Mesenteric fat pad (tissue), 1 donor: ENCODE measurements at regions not wholly inside any gene's neighbourhood (a gene's known extent, or its start where the extent isn't known, plus 50 kb on each side); places are given as distances from the start of the nearest gene placed in this dataset.

Experiments
- DNase-seq: peaks from one replicate; pipeline ENCODE4 v3.0.0-alpha.2; 2020; ENCODE audit warnings: low spot score
- donor health status: DM: yes; HTN: yes; CAD: no.

DNA sequence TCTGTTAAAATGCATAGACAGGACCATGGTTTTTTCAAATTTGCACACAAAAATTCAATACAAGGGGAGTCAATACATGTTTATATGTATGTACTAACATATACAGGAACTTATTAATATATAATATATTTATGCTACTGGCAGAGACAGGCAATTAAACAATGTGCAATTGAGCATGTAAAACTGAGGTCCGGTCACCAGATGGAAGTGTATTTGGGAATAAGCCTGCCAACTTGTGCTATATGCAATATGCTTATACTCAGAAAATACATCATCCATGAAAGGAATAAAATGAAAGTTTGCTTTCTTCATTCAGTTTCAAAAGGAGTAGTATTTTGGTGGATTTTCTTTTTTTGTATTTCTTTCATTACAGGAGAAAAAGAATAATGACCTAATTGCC is 640.2 kb upstream of the CXADR start:
- DNase-seq: no peak

DNA sequence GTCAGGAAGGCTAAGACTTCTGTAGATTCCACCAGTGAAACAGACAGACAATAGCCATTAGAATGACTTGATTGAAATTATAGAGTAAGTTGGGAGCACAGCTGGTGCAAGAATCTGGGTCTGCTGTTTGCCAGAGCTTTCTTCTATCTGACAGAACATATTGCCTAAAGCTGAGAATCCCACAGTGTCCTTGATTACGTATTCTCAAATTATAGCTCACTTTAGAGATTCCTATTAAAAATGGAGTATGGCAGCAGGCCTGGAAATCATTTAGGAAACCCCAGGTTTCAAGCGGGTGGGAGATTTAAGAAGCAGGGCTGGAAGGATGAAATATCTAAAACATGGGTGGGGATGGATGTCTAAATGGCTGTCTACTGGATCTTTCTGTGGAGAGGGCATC is 639.7 kb upstream of the CXADR start:
- DNase-seq: no peak

DNA sequence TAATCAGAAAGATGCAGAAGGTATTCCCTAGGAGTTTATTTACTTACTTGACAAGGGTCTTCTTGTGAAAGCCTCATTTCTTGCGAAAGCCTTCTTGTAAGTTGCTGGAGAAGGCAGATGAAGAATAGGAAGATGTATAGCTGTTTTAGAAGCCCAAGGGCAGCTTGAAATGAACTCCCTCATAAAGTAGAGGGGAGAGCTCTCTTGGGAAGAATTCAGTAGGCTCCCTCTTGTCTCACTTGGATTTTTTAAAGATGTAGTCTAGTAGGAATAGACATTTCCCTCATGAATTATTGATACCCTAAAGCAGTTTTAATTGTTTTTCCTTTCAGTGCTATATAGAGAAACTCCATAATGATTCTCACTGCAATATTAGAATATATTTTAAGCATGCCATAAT is 639.2 kb upstream of the CXADR start:
- no peak for DNase-seq

DNA sequence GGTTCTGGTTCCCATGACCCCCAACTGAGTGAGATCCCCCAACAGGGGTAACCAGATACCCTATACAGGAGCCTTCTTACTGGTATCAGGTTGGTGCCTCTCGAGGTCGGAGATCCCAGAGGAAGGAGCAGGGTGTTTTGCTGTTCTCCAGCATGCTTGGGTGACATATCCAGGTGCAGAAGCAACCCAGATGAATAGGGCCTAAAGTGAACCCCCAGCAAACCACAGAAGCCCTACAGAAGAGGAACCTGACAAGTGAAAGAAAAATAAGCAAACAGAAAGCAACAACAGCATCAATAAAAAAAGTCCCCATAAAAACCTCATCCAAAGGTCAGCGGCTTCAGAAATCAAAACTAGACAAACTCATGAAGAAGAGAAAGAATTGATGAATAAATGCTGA is 633.4 kb upstream of the CXADR start:
- no peak for DNase-seq

DNA sequence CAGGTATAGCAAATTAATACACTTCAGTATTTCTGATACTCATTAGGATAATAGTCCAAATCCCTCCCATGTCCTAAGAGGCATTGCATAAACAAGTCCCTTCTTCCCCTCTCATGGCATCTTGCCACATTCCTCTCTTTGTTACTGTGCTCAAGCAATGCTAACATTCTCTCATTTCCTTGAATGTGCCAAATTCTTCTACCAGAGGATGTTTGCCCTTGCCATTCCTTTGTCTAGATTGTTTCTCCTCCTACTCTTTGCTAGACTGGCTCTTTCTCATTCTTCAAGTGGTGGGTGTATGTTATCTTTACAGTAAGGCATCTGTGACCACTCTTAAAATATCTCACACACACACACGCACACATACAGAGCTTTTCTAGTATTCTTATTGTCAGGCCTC is 621.0 kb upstream of the CXADR start:
- DNase-seq: no peak

DNA sequence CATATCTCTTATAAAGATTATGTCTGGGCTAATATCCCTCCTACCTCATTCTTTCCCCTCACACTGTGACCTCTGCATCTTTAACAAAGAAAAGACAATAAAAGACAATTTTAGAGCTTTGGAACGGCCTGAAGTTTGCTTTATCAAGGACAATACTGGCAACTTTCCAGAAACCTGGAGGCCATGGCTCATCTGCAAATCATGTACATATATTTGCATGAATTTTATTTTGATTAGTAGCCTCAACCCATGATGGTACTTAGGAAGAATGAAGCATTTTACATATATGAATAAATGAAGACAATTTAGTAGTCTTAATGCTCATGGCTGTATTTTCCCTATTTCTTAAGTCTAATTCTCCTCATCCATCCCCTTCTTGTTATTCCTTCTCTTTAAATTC is 612.2 kb upstream of the CXADR start:
- DNase-seq: no peak

DNA sequence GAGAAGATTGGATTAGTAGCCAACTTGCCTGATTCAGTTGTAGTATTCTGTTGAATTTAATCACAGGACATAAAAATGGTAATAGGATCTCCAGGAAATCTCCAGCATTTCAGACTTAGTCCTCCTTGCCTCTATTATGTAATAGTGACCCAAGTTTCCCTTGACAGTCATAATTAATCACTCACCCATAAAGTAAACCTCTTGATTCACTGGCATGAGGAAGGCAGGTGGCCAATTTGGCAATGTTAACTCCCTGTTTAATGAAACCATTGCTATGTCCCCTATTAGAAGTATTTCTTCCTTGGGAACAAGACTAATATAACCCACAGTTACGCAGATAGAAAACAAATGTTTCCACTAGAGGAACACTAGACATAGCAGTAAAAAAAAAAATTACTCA is 604.8 kb upstream of the CXADR start:
- no peak for DNase-seq

DNA sequence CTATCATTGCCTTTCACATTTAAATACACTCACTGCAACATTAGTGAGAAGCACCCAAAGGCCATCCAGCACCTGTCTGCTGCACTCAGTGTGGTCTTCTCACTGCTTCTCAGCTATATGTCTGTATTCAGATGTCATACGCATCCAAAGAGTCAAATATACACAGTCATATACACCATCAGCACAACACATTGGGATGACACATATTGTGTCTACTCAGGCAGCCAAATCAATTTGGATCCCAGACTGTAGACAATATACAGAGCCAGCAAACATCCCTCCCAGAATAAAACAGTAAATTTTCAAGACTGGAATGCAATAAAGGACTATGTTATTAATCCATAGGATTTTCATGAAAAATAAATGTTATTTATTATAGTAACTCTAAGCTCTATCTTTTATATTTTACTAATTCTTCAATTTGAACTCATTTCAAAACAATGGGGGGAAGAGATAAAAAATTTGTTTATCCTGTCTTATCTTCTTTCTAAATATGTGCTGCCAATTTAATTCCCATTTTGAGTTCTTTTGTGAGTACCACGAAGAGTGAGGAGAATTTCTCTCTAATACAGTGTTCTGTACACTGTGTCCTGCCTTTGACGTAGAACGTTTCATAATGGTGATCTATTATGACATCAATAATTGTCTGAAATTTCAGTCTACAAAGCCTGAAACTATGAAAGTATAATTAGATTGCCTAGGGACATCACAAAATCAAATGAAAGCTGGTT is 602.2 kb upstream of the CXADR start:
- no peak for DNase-seq

DNA sequence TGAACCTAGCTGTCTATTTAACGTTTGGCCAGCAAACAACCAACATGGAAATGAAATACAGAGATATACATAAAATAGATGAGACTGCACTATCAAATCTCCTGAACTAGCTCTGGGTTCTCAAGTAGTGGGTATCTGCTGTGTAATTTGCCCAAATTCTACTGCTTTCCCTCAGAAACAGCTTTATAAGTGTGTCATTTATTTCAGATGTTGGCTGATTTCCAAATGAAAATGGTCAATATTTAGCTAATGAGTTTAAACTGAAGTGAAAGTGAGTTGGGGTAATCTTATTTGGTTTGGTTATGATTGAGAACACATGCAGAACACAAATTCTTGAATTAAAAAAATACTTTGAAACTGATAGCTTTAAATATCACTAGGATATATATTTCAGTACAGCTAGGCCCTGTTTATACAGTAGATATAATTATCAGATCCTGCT is 601.7 kb upstream of the CXADR start:
- DNase-seq: no peak

DNA sequence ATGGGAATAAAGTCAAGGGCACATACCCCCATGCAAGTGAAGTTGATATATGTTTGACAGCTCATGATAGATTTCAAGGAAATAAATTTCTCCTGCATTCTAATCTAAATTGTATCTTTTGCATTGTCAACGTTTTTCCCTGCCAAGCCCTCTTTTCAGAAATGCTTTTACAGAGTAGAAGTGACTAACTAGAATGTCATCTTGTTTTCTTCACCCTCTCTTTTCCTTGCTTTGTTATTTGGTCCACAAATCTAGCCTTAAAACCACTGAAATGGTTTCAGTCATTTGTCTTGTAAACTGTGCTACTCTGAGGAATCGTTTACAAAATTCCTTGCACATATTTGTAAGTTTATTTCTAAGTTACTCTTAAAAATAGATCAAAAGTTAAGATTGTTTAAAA is 600.8 kb upstream of the CXADR start:
- no peak for DNase-seq

DNA sequence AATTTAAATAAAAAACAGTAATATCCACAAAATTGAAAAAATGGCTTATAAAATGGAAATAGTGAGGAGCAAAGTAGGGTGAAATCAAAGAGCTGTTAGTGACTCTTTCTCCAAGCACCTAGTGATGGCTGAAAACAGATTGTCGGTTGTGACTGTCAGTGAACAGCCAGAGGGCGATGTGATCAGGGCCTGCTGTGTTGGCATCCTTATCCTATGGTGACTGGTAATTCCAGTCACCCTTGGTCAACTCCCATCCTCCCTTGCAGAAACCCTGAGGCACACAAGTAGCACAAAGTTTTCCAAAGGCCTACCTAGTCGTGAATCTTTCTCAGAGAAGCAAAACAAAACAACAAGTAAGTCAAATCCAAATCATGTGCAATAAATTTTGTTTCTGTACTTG is 599.8 kb upstream of the CXADR start:
- no peak for DNase-seq

DNA sequence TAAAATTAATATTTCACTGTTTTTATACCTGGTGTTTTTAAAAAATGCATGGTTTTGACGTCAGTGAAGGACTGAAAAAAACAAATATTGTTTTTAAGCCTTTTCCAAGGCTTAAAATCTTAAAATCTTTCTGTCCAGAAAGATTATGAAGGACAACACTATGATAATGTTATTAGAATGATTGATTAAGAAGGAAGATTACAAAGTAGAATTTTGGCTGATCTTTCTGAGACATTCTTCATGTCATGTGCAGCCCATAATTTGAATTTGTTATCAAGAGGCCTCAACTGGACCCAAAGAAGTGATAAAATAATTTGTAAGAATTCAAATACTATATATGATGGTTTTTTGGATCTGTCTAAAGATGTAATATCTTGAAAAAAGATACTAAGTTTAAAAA is 584.4 kb upstream of the CXADR start:
- no peak for DNase-seq

DNA sequence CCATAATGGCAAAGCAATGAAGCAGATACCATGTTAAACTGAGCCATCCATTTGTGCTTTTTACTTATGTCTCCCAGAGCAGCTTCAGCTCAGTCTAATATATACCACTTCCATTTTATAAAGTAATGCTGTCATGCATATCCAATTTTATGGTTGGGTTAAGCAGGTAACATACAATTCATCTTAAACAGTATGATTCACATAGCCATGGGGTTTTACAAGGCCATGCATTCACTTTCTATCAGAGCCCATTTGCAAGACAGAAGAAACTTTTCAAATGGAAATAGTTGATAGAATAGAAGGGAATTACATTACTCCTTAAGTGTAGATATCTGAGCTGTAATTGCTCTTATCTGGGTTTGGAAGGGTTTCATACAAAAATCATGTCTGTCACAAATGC is 580.5 kb upstream of the CXADR start:
- no peak for DNase-seq

DNA sequence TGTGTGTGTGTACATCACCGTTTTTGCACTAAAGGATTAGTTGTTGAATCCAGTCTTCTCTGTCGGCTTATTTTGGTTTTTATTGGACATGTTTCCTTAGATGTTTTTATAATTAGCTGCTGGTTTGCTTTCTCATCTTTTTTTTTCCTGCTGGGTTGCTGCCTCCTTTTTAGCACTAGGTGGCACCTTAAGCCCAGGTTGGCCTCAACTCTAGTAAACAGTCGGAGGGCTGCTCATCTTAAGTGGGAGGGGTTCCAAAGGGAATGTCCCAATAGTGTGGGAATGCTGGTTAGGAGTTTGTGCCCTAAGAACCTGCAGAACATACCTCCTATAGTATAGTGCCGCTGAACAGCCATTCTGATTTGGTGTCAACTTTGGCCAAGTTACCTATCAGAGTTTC is 570.1 kb upstream of the CXADR start:
- DNase-seq: no peak

DNA sequence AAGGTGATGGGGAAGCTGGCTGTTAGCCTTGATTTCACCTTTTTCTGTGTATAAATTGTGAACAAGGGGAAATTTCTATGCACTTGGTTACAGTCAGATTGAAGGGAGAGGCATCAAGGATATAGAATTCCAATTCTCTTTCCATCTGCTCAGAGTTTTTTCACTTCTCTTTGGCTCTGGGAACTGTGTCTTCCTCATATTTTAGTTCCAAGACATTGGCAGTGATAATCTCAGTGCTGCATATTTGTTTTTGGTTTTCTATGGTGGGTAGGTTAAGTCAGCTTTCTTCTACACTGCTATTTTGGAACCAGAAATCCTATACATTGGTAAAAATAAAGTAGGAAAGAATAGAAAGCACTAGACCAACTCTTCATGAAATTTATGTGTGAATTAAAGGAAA is 569.6 kb upstream of the CXADR start:
- DNase-seq: no peak

DNA sequence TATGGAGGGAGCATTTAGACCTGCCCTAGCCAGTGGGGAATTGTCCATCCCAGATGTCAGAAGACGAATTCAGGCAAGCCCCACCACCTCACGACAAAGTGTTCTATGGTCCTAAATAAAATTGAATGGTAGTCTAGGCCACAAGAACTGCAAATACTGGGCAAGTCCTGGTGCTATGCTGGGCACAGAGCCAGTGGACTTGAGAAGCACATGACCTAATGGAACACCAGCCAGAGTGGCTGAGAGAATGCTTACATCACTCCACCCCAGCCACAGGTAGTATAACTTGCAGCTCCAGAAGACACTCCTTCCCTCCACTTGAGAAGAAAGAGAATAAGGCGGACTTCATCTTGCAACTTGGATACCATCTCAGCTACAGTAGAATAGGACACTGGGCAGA is 567.3 kb upstream of the CXADR start:
- no peak for DNase-seq

DNA sequence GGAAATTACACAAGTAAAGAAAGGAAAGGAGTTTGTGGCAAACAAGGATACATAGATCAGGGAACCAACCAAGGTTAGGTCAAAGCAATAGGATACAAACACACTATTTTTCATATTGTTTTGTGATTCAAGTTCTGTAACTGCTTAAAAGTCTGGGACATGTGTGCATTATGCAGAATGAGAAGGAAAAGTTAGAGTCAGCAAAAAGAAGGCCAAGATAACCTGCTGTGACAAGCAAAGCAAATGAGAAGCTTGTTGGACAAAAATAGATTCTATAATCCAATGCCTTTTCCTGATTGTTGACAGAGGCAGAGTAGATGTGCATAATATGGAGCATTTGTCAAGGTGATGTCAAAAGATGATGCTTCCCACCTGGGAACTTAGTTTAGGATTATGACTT is 556.0 kb upstream of the CXADR start:
- no peak for DNase-seq

DNA sequence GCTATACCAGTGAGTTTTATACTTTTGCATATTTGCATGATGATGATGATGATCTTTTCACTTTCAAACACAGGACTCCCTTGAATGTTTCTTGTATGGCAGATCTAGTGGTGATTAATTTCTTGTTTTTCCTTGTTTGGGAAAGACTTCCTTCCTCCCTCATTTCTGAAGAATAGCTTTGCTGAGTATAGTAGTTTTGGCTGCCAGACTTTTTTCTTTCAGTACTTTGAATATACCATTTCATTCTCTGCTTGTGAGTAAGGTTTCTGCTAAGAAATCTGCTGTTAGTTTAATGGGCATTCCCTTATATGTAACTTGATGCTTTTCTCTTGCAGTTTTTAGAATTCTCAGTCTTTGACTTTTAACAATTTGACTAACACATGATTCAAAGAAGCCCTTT is 547.4 kb upstream of the CXADR start:
- no peak for DNase-seq

DNA sequence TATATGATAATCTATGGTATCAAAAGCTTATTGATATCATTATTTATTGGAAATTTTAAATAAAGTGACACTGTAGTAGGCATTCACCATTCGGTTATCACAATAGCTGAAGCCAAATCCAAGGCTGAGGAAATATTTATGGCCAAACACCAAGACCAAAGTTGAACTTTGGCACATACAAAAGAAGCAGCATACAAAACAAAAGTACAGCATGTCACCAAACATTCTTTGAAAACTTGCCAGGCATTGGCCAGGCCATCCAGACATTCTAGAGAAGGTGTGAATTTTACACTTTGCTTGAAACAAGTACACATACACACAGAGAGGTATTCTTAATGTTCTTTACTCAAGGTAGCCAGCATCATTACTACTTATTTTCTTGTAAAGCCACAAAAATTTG is 544.4 kb upstream of the CXADR start:
- DNase-seq: no peak

DNA sequence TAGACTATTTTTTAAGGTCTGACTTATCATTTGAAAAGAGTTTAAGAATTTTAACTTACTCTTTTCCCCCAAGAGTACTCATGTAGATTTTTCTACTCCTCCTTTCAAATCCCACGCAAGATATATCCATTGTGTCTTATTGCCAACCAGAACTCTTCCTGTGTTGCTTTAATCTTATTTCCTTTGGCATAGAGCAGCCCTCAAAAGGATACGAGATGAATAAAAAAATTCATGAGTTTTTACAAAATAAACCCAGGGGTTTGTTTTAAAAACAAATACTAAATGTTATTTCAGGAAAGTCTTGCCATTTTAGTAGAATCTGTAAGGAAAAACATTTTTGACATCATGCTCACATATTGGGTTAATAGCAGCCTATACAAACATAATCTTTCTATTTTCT is 543.2 kb upstream of the CXADR start:
- DNase-seq: no peak

DNA sequence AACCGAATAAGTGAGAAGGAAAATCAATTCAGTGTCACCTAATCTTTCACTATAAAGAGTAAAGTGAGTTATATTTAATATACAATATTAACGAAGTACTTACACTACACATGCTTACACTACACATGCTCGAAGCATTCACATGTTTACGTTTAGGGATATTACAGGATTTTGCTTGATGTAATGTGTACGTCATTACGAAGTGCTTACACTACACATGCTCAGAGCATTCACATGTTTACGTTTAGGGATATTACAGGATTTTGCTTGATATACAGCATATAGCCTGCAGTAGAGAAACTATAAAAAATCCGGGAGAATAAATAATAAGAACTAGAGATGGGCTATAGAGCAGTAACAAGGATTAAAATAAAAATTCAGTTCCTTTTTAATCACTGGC is 538.8 kb upstream of the CXADR start:
- no peak for DNase-seq

DNA sequence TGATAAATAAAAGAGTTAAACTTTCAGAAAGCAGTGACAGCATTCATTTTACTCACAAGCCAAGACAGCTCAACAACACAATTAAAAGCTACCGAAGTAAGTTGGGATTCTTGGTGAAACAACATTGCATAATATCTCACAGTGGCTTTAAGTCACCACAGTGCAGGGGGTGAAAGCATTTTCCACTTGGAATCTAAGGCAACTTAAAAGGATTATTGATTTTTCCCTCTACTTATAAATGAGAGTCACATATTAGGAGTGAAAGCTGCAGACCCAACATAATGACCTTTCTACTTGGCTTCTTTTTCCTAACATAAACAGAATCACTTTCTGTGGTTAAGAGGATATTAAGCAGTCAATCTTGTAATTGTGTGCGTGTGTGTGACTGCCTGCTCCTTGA is 536.6 kb upstream of the CXADR start:
- DNase-seq: no peak

DNA sequence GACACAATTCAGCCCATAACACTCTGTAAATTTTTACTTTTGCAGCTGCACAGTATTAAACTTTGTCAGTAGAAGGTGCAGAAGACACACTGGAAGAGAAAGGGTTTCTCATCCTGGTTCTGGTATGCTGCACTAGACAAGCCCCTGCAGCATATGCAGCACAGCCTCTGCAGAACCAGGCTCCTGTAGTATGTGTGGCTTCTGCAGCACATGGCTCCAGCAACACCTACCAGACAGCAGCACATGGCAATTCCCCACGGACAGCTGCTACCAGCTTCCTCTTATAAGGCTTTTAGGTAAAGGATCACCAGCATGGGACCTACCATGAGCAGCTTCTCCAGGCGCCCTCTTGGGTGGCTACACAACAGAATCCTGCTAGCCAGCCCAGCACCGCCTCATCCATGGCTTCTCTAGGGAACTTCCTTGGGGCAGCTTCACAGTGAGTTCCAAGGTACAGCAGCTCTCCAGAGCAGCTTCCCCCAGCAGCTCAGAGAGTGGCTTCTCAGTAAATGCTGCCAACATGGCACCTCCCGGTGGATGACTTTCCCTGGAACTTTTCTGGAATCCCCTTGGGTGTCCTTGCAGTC is 534.4 kb upstream of the CXADR start:
- DNase-seq: no peak

DNA sequence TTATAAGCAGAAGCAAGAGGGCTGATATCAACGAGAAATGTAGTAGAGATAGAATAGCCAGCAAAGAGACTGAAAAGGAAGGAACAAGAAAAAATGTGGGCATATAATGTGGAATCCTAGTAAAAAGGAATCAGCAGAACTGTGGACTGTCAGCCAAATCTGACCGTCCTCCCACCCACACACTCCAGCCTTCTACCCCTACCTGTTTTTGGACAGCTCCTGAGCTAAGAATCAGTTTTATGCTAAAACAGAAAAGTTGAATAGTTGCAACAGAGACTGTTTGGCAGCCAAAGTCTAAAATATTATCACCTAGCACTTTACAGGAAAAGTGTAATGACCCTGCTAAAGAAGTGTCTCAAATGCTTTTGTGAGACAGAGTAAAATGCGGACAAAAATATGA is 533.3 kb upstream of the CXADR start:
- DNase-seq: no peak
